ENCODE measurements at regions not wholly inside any gene's neighbourhood (a gene's known extent, or its start where the extent isn't known, plus 50 kb on each side); places are given as distances from the start of the nearest gene placed in this dataset.
"Not testable (repeated sequence)": the region's sequence is repeated elsewhere in the genome, so short reads cannot be mapped to it uniquely, and the experiment has no call there.

GRCh38 chr2:242051463-242051862 is 181.9 kb downstream of the RTP5 start:
- no peak for DNase-seq
- in situ Hi-C loops (cut with HindIII; ENCODE audit: low pct_ligation_motif_present, low pct_unique_long_range_greater_than_20kb, low sequenced_read_pairs) = no loop called here

- no peak for DNase-seq
- in situ Hi-C loops (cut with HindIII; ENCODE audit: low pct_ligation_motif_present, low pct_unique_long_range_greater_than_20kb, low sequenced_read_pairs) = no loop called here
These were observed 182.9 kb downstream of the RTP5 start for GRCh38 chr2:242052421-242052820.

GRCh38 chr2:242053921-242054320 is 184.4 kb downstream of the RTP5 start:
- DNase-seq = no peak
- in situ Hi-C loops (cut with HindIII; ENCODE audit: low pct_ligation_motif_present, low pct_unique_long_range_greater_than_20kb, low sequenced_read_pairs) = no loop called here

GRCh38 chr2:242054406-242054805 is 184.9 kb downstream of the RTP5 start:
- DNase-seq = no peak
- in situ Hi-C loops (cut with HindIII; ENCODE audit: low pct_ligation_motif_present, low pct_unique_long_range_greater_than_20kb, low sequenced_read_pairs) = no loop called here

GRCh38 chr2:242054881-242055801 is 185.6 kb downstream of the RTP5 start:
- DNase-seq = no peak
- in situ Hi-C loops (cut with HindIII; ENCODE audit: low pct_ligation_motif_present, low pct_unique_long_range_greater_than_20kb, low sequenced_read_pairs) = no loop called here

- in situ Hi-C loops (cut with HindIII; ENCODE audit: low pct_ligation_motif_present, low pct_unique_long_range_greater_than_20kb, low sequenced_read_pairs) = no loop called here
- DNase-seq = no peak
These were observed 186.5 kb downstream of the RTP5 start for GRCh38 chr2:242056026-242056425.

- no peak for DNase-seq
These were observed 187.3 kb downstream of the RTP5 start for GRCh38 chr2:242056785-242057184.

GRCh38 chr2:242057379-242058040 is 188.0 kb downstream of the RTP5 start:
- in situ Hi-C loops (cut with HindIII; ENCODE audit: low pct_ligation_motif_present, low pct_unique_long_range_greater_than_20kb, low sequenced_read_pairs) = no loop called here

More at GRCh38 chr2:242056785-242057184, 187.3 kb downstream of the RTP5 start:
- in situ Hi-C loops (cut with HindIII; ENCODE audit: low pct_ligation_motif_present, low pct_unique_long_range_greater_than_20kb, low sequenced_read_pairs) = no loop called here

GRCh38 chr2:242058116-242058680 is 188.7 kb downstream of the RTP5 start:
- no peak for DNase-seq
- in situ Hi-C loops (cut with HindIII; ENCODE audit: low pct_ligation_motif_present, low pct_unique_long_range_greater_than_20kb, low sequenced_read_pairs) = no loop called here

More at GRCh38 chr2:242057379-242058040, 188.0 kb downstream of the RTP5 start:
- no peak for DNase-seq

- no peak for DNase-seq
- in situ Hi-C loops (cut with HindIII; ENCODE audit: low pct_ligation_motif_present, low pct_unique_long_range_greater_than_20kb, low sequenced_read_pairs) = no loop called here
These were observed 190.0 kb downstream of the RTP5 start for GRCh38 chr2:242059566-242059965.

- DNase-seq = no peak
- in situ Hi-C loops (cut with HindIII; ENCODE audit: low pct_ligation_motif_present, low pct_unique_long_range_greater_than_20kb, low sequenced_read_pairs) = no loop called here
These were observed 190.8 kb downstream of the RTP5 start for GRCh38 chr2:242060212-242060835.

GRCh38 chr2:242061930-242062329 is 192.4 kb downstream of the RTP5 start:
- in situ Hi-C loops (cut with HindIII; ENCODE audit: low pct_ligation_motif_present, low pct_unique_long_range_greater_than_20kb, low sequenced_read_pairs); DNase-seq: not testable (repeated sequence)

GRCh38 chr2:242063436-242063835 is 193.9 kb downstream of the RTP5 start:
- no peak for DNase-seq
- in situ Hi-C loops (cut with HindIII; ENCODE audit: low pct_ligation_motif_present, low pct_unique_long_range_greater_than_20kb, low sequenced_read_pairs) = no loop called here

GRCh38 chr2:242063850-242064249 is 194.3 kb downstream of the RTP5 start:
- no peak for DNase-seq
- in situ Hi-C loops (cut with HindIII; ENCODE audit: low pct_ligation_motif_present, low pct_unique_long_range_greater_than_20kb, low sequenced_read_pairs) = no loop called here

GRCh38 chr2:242064364-242065250 is 195.1 kb downstream of the RTP5 start:
- in situ Hi-C loops (cut with HindIII; ENCODE audit: low pct_ligation_motif_present, low pct_unique_long_range_greater_than_20kb, low sequenced_read_pairs) = no loop called here
- DNase-seq = no peak

GRCh38 chr2:242065426-242065825 is 195.9 kb downstream of the RTP5 start:
- in situ Hi-C loops (cut with HindIII; ENCODE audit: low pct_ligation_motif_present, low pct_unique_long_range_greater_than_20kb, low sequenced_read_pairs) = no loop called here
- no peak for DNase-seq

- no peak for DNase-seq
- in situ Hi-C loops (cut with HindIII; ENCODE audit: low pct_ligation_motif_present, low pct_unique_long_range_greater_than_20kb, low sequenced_read_pairs) = no loop called here
These were observed 199.5 kb downstream of the RTP5 start for GRCh38 chr2:242069018-242069417.

GRCh38 chr2:242069938-242070395 is 200.4 kb downstream of the RTP5 start:
- DNase-seq; in situ Hi-C loops (cut with HindIII; ENCODE audit: low pct_ligation_motif_present, low pct_unique_long_range_greater_than_20kb, low sequenced_read_pairs): not testable (repeated sequence)
